Neural progenitor cell (in vitro differentiated cells): ENCODE measurements at regions not wholly inside any gene's neighbourhood (a gene's known extent, or its start where the extent isn't known, plus 50 kb on each side); places are given as distances from the start of the nearest gene placed in this dataset.

Source experiments
- DNase-seq: peaks from one replicate; pipeline ENCODE4 v3.0.0-alpha.2; 2016; ENCODE audit warnings: low spot score
- H2AFZ ChIP-seq: fragments of 200-600 bp; sonication (generic); replicated peaks from 2 replicates; pipeline ENCODE4 v1.6.1; 2016; ENCODE audit warnings: antibody characterized with exemption
- H3F3A ChIP-seq: fragments of 200-600 bp; sonication (generic); 2 replicates; pipeline ENCODE4 v1.6.1; 2016; ENCODE audit warnings: antibody characterized with exemption, low read depth
- H3K27ac ChIP-seq: fragments of 200-600 bp; sonication (generic); 2 replicates; pipeline ENCODE4 v1.5.1; 2016; ENCODE audit warnings: mild to moderate bottlenecking
- H3K27me3 ChIP-seq: fragments of 200-600 bp; sonication (generic); 2 replicates; pipeline ENCODE4 v1.6.1; 2016; ENCODE audit warnings: mild to moderate bottlenecking, moderate library complexity
- H3K36me3 ChIP-seq: fragments of 200-600 bp; sonication (generic); 2 replicates; pipeline ENCODE4 v1.5.1; 2016
- H3K4me1 ChIP-seq: fragments of 200-600 bp; sonication (generic); 2 replicates; pipeline ENCODE4 v1.6.1; 2016; ENCODE audit warnings: mixed run types
- H3K4me2 ChIP-seq: fragments of 200-600 bp; sonication (generic); 2 replicates; pipeline ENCODE4 v1.6.1; 2016
- H3K4me3 ChIP-seq: fragments of 200-600 bp; sonication (generic); 2 replicates; pipeline ENCODE4 v1.5.1; 2016
- H3K79me2 ChIP-seq: fragments of 200-600 bp; sonication (generic); 2 replicates; pipeline ENCODE4 v1.6.1; 2016; ENCODE audit warnings: low read depth
- H3K9ac ChIP-seq: fragments of 200-600 bp; sonication (generic); 2 replicates; pipeline ENCODE4 v1.6.1; 2016
- H3K9me3 ChIP-seq: fragments of 200-600 bp; sonication (generic); 2 replicates; pipeline ENCODE4 v1.5.1; 2016; ENCODE audit warnings: low read depth
- H4K20me1 ChIP-seq: fragments of 200-600 bp; sonication (generic); 2 replicates; pipeline ENCODE4 v1.6.1; 2016; ENCODE audit warnings: low read depth
- H3K27ac Mint-ChIP-seq: 3 replicates; pipeline ENCODE4 v1.8.0; 2021; ENCODE audit warnings: mixed read lengths
- H3K27me3 Mint-ChIP-seq: 2 replicates; pipeline ENCODE4 v1.8.0; 2022; ENCODE audit warnings: low read depth, mild to moderate bottlenecking, inconsistent platforms, moderate library complexity, mixed read lengths; ENCODE audit not compliant: insufficient read depth
- H3K36me3 Mint-ChIP-seq: 3 replicates; pipeline ENCODE4 v1.8.0; 2021; ENCODE audit warnings: mixed read lengths
- H3K4me1 Mint-ChIP-seq: 3 replicates; pipeline ENCODE4 v1.8.0; 2021; ENCODE audit warnings: mixed read lengths
- H3K4me3 Mint-ChIP-seq: 3 replicates; pipeline ENCODE4 v1.8.0; 2021; ENCODE audit warnings: mild to moderate bottlenecking, moderate library complexity, mixed read lengths
- H3K9me3 Mint-ChIP-seq: 3 replicates; pipeline ENCODE4 v1.8.0; 2020; ENCODE audit warnings: mixed read lengths
- EZH2 ChIP-seq: fragments of 200-600 bp; sonication (generic); IDR thresholded peaks from 2 replicates; pipeline ENCODE4 v1.6.1; 2017; ENCODE audit warnings: antibody characterized with exemption, mild to moderate bottlenecking, moderate library complexity
- EZH2phosphoT487 ChIP-seq: fragments of 200-600 bp; sonication (generic); IDR thresholded peaks from 2 replicates; pipeline ENCODE4 v1.6.1; 2017; ENCODE audit warnings: antibody characterized with exemption
- TF ChIP-seq, protein P1 (sequence below): fragments of 200-600 bp; sonication (generic); IDR thresholded peaks from 2 replicates; pipeline ENCODE4 v1.5.1; 2017; ENCODE audit warnings: antibody characterized with exemption, mild to moderate bottlenecking

DNA sequence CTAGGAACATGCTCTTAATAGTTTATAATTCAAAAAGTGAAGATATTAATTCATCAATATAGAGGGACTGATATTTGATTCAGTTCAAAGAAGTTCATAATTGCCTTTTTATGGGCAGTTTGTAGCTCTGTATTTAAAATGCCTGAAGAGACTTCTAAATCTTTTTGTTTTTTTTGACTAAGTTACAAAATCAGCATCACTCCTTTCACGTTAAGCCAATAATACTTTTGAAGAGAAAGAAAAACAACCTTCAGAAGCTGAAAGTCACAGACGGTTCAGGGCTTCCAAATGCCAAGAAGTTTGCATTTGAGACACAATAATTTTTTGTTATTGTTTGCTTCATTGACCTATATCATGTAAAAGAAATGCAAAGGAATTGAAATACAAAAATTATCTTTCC, 394.6 kb upstream of the NR2F2 start:
- Histone ChIP-seq H3K79me2 (no peaks in the 10 kb centered on the region), H3K4me3 (no peak overlapping the region), H2AFZ (no peak overlapping the region), H3F3A (peaks cover 14% of the 10 kb centered on the region), H3K36me3 (peaks cover 3% of the 10 kb centered on the region), H3K9me3 (no peaks in the 10 kb centered on the region), H3K27ac (no peak overlapping the region), H3K4me1 (peaks cover 19% of the 10 kb centered on the region), H4K20me1 (no peaks in the 10 kb centered on the region), H3K27me3 (no peaks in the 10 kb centered on the region), H3K9ac (no peak overlapping the region), H3K4me2 (no peak overlapping the region)
- no peak for DNase-seq
- no peak overlapping the region for H3K27ac Mint-ChIP-seq
- TF ChIP-seq, protein P1, sequence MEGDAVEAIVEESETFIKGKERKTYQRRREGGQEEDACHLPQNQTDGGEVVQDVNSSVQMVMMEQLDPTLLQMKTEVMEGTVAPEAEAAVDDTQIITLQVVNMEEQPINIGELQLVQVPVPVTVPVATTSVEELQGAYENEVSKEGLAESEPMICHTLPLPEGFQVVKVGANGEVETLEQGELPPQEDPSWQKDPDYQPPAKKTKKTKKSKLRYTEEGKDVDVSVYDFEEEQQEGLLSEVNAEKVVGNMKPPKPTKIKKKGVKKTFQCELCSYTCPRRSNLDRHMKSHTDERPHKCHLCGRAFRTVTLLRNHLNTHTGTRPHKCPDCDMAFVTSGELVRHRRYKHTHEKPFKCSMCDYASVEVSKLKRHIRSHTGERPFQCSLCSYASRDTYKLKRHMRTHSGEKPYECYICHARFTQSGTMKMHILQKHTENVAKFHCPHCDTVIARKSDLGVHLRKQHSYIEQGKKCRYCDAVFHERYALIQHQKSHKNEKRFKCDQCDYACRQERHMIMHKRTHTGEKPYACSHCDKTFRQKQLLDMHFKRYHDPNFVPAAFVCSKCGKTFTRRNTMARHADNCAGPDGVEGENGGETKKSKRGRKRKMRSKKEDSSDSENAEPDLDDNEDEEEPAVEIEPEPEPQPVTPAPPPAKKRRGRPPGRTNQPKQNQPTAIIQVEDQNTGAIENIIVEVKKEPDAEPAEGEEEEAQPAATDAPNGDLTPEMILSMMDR = no peak
- TF ChIP-seq EZH2 = no peak
- TF ChIP-seq EZH2phosphoT487 = no peak
- H3K4me3 Mint-ChIP-seq = no peak overlapping the region
- peaks cover 29% of the 10 kb centered on the region for H3K4me1 Mint-ChIP-seq
- H3K9me3 Mint-ChIP-seq = peaks cover 19% of the 10 kb centered on the region
- peaks cover 19% of the 10 kb centered on the region for H3K36me3 Mint-ChIP-seq
- H3K27me3 Mint-ChIP-seq = peaks cover 13% of the 10 kb centered on the region

DNA sequence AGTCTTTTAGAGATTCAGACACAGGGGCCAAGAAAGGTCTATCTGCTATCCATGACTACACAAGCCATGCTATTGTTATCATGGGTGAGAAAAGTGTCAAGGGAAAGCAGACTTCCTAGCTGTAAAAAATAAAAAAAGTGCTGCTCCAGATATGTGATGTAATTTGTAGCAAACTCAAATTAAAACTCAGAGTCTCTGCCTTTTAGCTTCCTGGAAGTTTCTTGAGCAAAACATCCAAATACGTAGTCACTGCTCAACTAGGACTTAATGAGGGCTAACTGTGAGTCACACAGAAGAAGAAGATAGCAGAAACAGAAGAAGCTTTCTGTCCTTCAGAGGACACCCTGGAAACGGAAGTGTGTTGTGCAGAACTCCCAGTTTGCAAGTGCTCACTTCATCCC, 393.4 kb upstream of the NR2F2 start:
- H3K27ac Mint-ChIP-seq = no peak overlapping the region
- H3K4me1 Mint-ChIP-seq = peaks cover 39% of the 10 kb centered on the region
- Histone ChIP-seq H3K4me3 (no peak overlapping the region), H3K27ac (no peak overlapping the region), H4K20me1 (no peaks in the 10 kb centered on the region), H2AFZ (no peak overlapping the region), H3K9ac (no peak overlapping the region), H3K4me2 (no peak overlapping the region), H3K79me2 (no peaks in the 10 kb centered on the region), H3K4me1 (peaks cover 19% of the 10 kb centered on the region), H3K9me3 (no peaks in the 10 kb centered on the region), H3K27me3 (no peaks in the 10 kb centered on the region), H3K36me3 (peaks cover 3% of the 10 kb centered on the region), H3F3A (peaks cover 20% of the 10 kb centered on the region)
- peaks cover 19% of the 10 kb centered on the region for H3K36me3 Mint-ChIP-seq
- DNase-seq = no peak
- H3K4me3 Mint-ChIP-seq = no peak overlapping the region
- TF ChIP-seq EZH2 (no peak), EZH2phosphoT487 (no peak)
- TF ChIP-seq, protein P1 = no peak
- peaks cover 20% of the 10 kb centered on the region for H3K9me3 Mint-ChIP-seq
- H3K27me3 Mint-ChIP-seq = peaks cover 18% of the 10 kb centered on the region

DNA sequence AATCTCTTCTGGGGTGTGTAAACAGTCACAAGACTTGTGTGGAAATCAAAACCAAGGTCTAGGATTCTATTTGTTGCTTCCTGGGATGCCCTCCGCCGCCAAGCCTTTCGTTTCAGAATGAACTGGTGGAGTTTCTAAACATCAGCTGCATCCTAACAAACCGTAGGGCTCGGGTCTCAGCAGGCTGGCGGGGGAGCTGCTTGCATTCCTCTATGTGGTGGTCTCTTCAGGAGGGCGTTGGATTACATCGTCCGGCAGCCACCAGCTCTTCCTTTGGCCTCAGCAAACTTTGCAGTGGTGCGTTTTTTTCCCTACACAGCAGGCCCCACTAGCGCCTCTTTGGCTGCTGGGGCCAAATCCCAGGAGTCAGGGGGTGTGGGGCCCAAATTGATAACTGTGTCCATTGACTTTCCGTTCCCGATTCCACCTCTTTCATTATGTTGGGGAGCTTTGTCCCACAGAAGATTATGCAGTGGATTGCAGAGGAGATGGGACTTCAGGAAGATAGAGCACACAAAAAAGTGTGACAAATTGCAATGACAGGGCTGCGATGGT, 390.0 kb upstream of the NR2F2 start:
- TF ChIP-seq, protein P1 = no peak
- no peak for TF ChIP-seq EZH2phosphoT487
- TF ChIP-seq EZH2 = no peak
- Histone ChIP-seq H3K4me3 (no peak overlapping the region), H3K27me3 (no peaks in the 10 kb centered on the region), H3K4me1 (peaks cover 31% of the 10 kb centered on the region), H3K4me2 (peak overlapping the region; percentile 50), H3K9ac (no peak overlapping the region), H2AFZ (peak overlapping the region; percentile 54), H3K79me2 (no peaks in the 10 kb centered on the region), H3K27ac (peak overlapping the region; percentile 34), H3K9me3 (no peaks in the 10 kb centered on the region), H3F3A (peaks cover 20% of the 10 kb centered on the region), H4K20me1 (no peaks in the 10 kb centered on the region), H3K36me3 (peaks cover 3% of the 10 kb centered on the region)
- peaks cover 66% of the 10 kb centered on the region for H3K4me1 Mint-ChIP-seq
- peaks cover 9% of the 10 kb centered on the region for H3K9me3 Mint-ChIP-seq
- H3K27ac Mint-ChIP-seq = peak overlapping the region; percentile 38
- peaks cover 18% of the 10 kb centered on the region for H3K27me3 Mint-ChIP-seq
- peaks cover 12% of the 10 kb centered on the region for H3K36me3 Mint-ChIP-seq
- peak; percentile 81 for DNase-seq
- peak overlapping the region; percentile 73 for H3K4me3 Mint-ChIP-seq
